ENCODE measurements at regions not wholly inside any gene's neighbourhood (a gene's known extent, or its start where the extent isn't known, plus 50 kb on each side); places are given as distances from the start of the nearest gene placed in this dataset.
A peak's percentile ranks its signal among the peaks of the same experiment; 100 is the strongest.

GRCh38 chr13:26456650-26457049, 100.8 kb upstream of the WASF3 start:
- DNase-seq (ENCODE audit: low spot score) = no peak

- no peak for DNase-seq (ENCODE audit: low spot score)
Measured at GRCh38 chr13:26457212-26457611, 100.3 kb upstream of the WASF3 start.

GRCh38 chr13:26458196-26458749, 99.2 kb upstream of the WASF3 start:
- DNase-seq (ENCODE audit: low spot score) = no peak

- no peak for DNase-seq (ENCODE audit: low spot score)
Measured at GRCh38 chr13:26459276-26460131, 98.0 kb upstream of the WASF3 start.

GRCh38 chr13:26460648-26461047, 96.8 kb upstream of the WASF3 start:
- no peak for DNase-seq (ENCODE audit: low spot score)

- no peak for DNase-seq (ENCODE audit: low spot score)
Measured at GRCh38 chr13:26463296-26463695, 94.2 kb upstream of the WASF3 start.

- no peak for DNase-seq (ENCODE audit: low spot score)
Measured at GRCh38 chr13:26463848-26464247, 93.6 kb upstream of the WASF3 start.

GRCh38 chr13:26465514-26465913, 92.0 kb upstream of the WASF3 start:
- no peak for DNase-seq (ENCODE audit: low spot score)

GRCh38 chr13:26465954-26466353, 91.5 kb upstream of the WASF3 start:
- no peak for DNase-seq (ENCODE audit: low spot score)

- no peak for DNase-seq (ENCODE audit: low spot score)
Measured at GRCh38 chr13:26468265-26468801, 89.2 kb upstream of the WASF3 start.

- no peak for DNase-seq (ENCODE audit: low spot score)
Measured at GRCh38 chr13:26469602-26470001, 87.9 kb upstream of the WASF3 start.

GRCh38 chr13:26471807-26472206, 85.7 kb upstream of the WASF3 start:
- DNase-seq (ENCODE audit: low spot score) = no peak

GRCh38 chr13:26473571-26474230, 83.8 kb upstream of the WASF3 start:
- DNase-seq (ENCODE audit: low spot score) = no peak

GRCh38 chr13:26474286-26474685, 83.2 kb upstream of the WASF3 start:
- no peak for DNase-seq (ENCODE audit: low spot score)

GRCh38 chr13:26475176-26476110, 82.0 kb upstream of the WASF3 start:
- DNase-seq (ENCODE audit: low spot score) = no peak

- peak; percentile 25 for DNase-seq (ENCODE audit: low spot score)
Measured at GRCh38 chr13:26476111-26476781, 81.2 kb upstream of the WASF3 start.

GRCh38 chr13:26476782-26477142, 80.7 kb upstream of the WASF3 start:
- DNase-seq (ENCODE audit: low spot score) = no peak

GRCh38 chr13:26477681-26478080, 79.8 kb upstream of the WASF3 start:
- DNase-seq (ENCODE audit: low spot score) = no peak

- DNase-seq (ENCODE audit: low spot score) = no peak
Measured at GRCh38 chr13:26480246-26480855, 77.1 kb upstream of the WASF3 start.

GRCh38 chr13:26482451-26483197, 74.9 kb upstream of the WASF3 start:
- peak; percentile 73 for DNase-seq (ENCODE audit: low spot score)

Data from HuH-7.5 (cell line).